ENCODE measurements at regions not wholly inside any gene's neighbourhood (a gene's known extent, or its start where the extent isn't known, plus 50 kb on each side); places are given as distances from the start of the nearest gene placed in this dataset.

GRCh38 chr1:29385966-29386365 lies 149.6 kb downstream of the PTPRU start:
- no peaks in the 10 kb centered on the region for H3K4me1 ChIP-seq (ENCODE audit: control insufficient read depth, low read length)
- H3F3A ChIP-seq (ENCODE audit: control insufficient read depth, insufficient read depth), result no peaks in the 10 kb centered on the region
- TF ChIP-seq EZH2phosphoT487 (IDR thresholded peaks at IDR 0.05; ENCODE audit: borderline replicate concordance, low read length), result no peak
- TF ChIP-seq, protein P1, sequence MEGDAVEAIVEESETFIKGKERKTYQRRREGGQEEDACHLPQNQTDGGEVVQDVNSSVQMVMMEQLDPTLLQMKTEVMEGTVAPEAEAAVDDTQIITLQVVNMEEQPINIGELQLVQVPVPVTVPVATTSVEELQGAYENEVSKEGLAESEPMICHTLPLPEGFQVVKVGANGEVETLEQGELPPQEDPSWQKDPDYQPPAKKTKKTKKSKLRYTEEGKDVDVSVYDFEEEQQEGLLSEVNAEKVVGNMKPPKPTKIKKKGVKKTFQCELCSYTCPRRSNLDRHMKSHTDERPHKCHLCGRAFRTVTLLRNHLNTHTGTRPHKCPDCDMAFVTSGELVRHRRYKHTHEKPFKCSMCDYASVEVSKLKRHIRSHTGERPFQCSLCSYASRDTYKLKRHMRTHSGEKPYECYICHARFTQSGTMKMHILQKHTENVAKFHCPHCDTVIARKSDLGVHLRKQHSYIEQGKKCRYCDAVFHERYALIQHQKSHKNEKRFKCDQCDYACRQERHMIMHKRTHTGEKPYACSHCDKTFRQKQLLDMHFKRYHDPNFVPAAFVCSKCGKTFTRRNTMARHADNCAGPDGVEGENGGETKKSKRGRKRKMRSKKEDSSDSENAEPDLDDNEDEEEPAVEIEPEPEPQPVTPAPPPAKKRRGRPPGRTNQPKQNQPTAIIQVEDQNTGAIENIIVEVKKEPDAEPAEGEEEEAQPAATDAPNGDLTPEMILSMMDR (IDR thresholded peaks at IDR 0.05; ENCODE audit: low read depth, low read length, poor library complexity, severe bottlenecking), result no peak
- H3K36me3 ChIP-seq (ENCODE audit: control insufficient read depth, low read length), result no peaks in the 10 kb centered on the region
- no peak overlapping the region for H3K4me3 ChIP-seq (ENCODE audit: low read length)
- no peaks in the 10 kb centered on the region for H4K20me1 ChIP-seq (ENCODE audit: control insufficient read depth, insufficient read depth, low read depth, low read length)
- H3K9me2 ChIP-seq (replicated peaks; ENCODE audit: control insufficient read depth, low read length), result no peaks in the 10 kb centered on the region
- H3K27ac ChIP-seq (ENCODE audit: low read depth, low read length), result no peak overlapping the region
- H3K4me2 ChIP-seq (ENCODE audit: low read length), result no peak overlapping the region
- no peaks in the 10 kb centered on the region for H3K79me2 ChIP-seq (ENCODE audit: control insufficient read depth, low read length)
- no peaks in the 10 kb centered on the region for H3K9me3 ChIP-seq (ENCODE audit: control insufficient read depth, insufficient read depth, low read length)
- H3K27me3 ChIP-seq (ENCODE audit: control insufficient read depth, low read length), result no peaks in the 10 kb centered on the region

DNA sequence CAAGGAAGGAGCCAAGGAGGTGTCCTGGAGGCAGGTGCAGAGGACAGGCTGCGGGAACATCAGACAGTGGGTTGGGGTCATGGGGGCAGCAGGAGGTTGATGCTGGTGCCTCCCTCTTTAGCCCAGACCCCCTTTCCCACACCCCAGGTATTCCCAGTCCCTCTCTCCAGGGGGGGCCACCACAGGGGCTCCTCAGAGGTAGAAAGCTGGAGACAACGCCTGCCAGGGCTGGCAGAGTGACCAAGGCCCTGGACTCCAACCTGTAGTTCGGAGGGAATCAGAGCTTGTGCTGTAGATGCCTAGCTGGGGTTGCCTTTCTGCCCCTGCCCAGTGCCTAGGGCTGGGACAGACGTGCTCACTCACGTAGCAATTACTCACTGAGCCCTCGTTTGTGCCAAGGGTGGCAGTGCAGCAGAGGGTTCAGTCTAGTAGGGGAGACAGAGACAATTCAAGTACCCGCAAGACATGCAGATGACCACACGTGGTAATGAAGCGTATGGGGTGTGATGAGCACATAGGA lies 148.2 kb downstream of the PTPRU start:
- no peaks in the 10 kb centered on the region for H3K4me1 ChIP-seq (ENCODE audit: control insufficient read depth, low read length)
- H4K20me1 ChIP-seq (ENCODE audit: control insufficient read depth, insufficient read depth, low read depth, low read length), result no peaks in the 10 kb centered on the region
- no peaks in the 10 kb centered on the region for H3K9me2 ChIP-seq (replicated peaks; ENCODE audit: control insufficient read depth, low read length)
- H3F3A ChIP-seq (ENCODE audit: control insufficient read depth, insufficient read depth), result no peaks in the 10 kb centered on the region
- no peaks in the 10 kb centered on the region for H3K36me3 ChIP-seq (ENCODE audit: control insufficient read depth, low read length)
- no peaks in the 10 kb centered on the region for H3K9me3 ChIP-seq (ENCODE audit: control insufficient read depth, insufficient read depth, low read length)
- H3K4me2 ChIP-seq (ENCODE audit: low read length), result no peak overlapping the region
- no peak for TF ChIP-seq EZH2phosphoT487 (IDR thresholded peaks at IDR 0.05; ENCODE audit: borderline replicate concordance, low read length)
- TF ChIP-seq, protein P1 (IDR thresholded peaks at IDR 0.05; ENCODE audit: low read depth, low read length, poor library complexity, severe bottlenecking), result no peak
- no peaks in the 10 kb centered on the region for H3K79me2 ChIP-seq (ENCODE audit: control insufficient read depth, low read length)
- no peak overlapping the region for H3K27ac ChIP-seq (ENCODE audit: low read depth, low read length)
- H3K4me3 ChIP-seq (ENCODE audit: low read length), result no peak overlapping the region
- no peaks in the 10 kb centered on the region for H3K27me3 ChIP-seq (ENCODE audit: control insufficient read depth, low read length)

DNA sequence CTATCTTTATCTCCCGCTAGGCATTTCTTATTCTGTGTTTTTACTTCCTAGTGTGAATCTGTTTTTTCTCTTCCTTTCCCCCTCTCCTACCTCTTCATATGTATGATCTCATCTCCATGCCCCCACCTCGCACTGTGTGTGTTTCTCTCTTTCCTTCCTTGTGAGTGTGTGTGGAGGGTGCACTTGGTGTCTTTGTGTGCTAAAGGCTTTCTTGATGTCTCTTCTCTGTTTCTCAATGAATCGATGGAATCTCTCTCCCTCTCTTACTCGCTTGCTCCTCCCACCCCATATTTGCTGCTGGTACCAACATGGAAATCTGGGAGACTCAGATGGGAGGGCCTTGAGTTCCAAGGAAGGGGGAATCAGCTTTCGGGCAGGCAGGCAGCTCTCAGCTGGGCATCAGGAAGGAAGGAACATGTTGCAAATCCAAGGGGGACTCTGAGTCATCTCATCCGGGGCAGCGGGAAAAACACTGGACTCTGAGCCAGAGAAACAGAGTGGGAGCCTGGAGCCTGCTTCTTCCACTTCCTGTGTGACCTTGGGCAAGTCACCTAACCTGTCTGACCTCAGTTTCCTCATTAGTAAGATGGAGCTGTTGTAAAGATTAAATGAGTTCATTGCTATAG lies 147.5 kb downstream of the PTPRU start:
- TF ChIP-seq, protein P1 (IDR thresholded peaks at IDR 0.05; ENCODE audit: low read depth, low read length, poor library complexity, severe bottlenecking), result no peak
- no peak for TF ChIP-seq EZH2phosphoT487 (IDR thresholded peaks at IDR 0.05; ENCODE audit: borderline replicate concordance, low read length)
- Histone ChIP-seq H3K9me3 (ENCODE audit: control insufficient read depth, insufficient read depth, low read length) (peaks cover 3% of the 10 kb centered on the region; the same call in 1 of the 2 replicates), H3K36me3 (ENCODE audit: control insufficient read depth, low read length) (no peaks in the 10 kb centered on the region), H3F3A (ENCODE audit: control insufficient read depth, insufficient read depth) (no peaks in the 10 kb centered on the region), H4K20me1 (ENCODE audit: control insufficient read depth, insufficient read depth, low read depth, low read length) (no peaks in the 10 kb centered on the region), H3K4me3 (ENCODE audit: low read length) (no peak overlapping the region), H3K9me2 (replicated peaks; ENCODE audit: control insufficient read depth, low read length) (no peaks in the 10 kb centered on the region), H3K79me2 (ENCODE audit: control insufficient read depth, low read length) (no peaks in the 10 kb centered on the region), H3K4me1 (ENCODE audit: control insufficient read depth, low read length) (no peaks in the 10 kb centered on the region), H3K4me2 (ENCODE audit: low read length) (no peak overlapping the region), H3K27ac (ENCODE audit: low read depth, low read length) (no peak overlapping the region), H3K27me3 (ENCODE audit: control insufficient read depth, low read length) (no peaks in the 10 kb centered on the region)
